ENCODE measurements at regions not wholly inside any gene's neighbourhood (a gene's known extent, or its start where the extent isn't known, plus 50 kb on each side); places are given as distances from the start of the nearest gene placed in this dataset.

DNA sequence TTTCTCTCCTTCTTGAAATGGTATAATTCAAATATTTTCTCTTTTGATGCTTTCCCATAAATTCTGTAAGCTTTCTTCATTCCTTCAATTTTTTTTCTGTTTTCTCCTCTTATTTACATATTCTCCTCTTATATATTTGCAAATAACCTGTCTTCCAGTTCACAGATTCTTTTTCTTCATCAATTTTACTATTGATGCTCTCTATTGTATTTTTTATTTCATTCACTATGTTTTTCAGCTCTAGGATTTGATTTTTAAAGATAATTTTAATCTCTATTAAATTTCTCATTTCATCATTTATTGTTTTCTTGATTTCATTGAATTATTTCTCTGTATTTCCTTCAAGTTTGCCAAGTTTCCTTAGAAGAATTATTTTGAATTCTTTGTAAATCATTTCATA lies 54.0 kb upstream of the PRPS1L1 start:
- H3K4me3 ChIP-seq (ENCODE audit: control insufficient read depth, low read depth, low read length) = no peak overlapping the region
- no peak for DNase-seq (ENCODE audit: low read depth)
- TF ChIP-seq, protein P1, sequence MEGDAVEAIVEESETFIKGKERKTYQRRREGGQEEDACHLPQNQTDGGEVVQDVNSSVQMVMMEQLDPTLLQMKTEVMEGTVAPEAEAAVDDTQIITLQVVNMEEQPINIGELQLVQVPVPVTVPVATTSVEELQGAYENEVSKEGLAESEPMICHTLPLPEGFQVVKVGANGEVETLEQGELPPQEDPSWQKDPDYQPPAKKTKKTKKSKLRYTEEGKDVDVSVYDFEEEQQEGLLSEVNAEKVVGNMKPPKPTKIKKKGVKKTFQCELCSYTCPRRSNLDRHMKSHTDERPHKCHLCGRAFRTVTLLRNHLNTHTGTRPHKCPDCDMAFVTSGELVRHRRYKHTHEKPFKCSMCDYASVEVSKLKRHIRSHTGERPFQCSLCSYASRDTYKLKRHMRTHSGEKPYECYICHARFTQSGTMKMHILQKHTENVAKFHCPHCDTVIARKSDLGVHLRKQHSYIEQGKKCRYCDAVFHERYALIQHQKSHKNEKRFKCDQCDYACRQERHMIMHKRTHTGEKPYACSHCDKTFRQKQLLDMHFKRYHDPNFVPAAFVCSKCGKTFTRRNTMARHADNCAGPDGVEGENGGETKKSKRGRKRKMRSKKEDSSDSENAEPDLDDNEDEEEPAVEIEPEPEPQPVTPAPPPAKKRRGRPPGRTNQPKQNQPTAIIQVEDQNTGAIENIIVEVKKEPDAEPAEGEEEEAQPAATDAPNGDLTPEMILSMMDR (IDR thresholded peaks at IDR 0.05; ENCODE audit: control insufficient read depth, insufficient read depth, low read depth, low read length, missing control alignments) = no peak

DNA sequence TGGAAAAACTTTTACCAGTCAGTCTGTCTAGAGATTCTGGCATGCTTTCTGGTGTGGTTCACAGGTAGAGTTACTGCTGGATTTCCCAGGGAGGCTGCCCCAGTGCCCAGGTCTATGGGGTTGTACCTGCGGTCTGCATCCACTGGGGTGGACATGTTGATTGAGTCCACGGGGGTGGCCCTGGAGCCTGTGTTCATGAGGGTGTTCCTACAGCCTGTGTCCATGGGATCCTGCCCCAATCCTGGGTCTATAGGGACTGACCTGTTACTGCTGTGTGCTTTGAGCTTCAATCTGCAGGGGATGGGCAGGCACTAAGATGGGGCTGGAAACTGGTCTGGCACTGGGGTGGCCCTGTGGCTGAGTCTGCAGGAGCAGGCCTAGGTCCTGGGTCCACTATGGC lies 54.5 kb upstream of the PRPS1L1 start:
- TF ChIP-seq, protein P1 (IDR thresholded peaks at IDR 0.05; ENCODE audit: control insufficient read depth, insufficient read depth, low read depth, low read length, missing control alignments) = no peak
- DNase-seq (ENCODE audit: low read depth) = no peak
- H3K4me3 ChIP-seq (ENCODE audit: control insufficient read depth, low read depth, low read length) = no peak overlapping the region

DNA sequence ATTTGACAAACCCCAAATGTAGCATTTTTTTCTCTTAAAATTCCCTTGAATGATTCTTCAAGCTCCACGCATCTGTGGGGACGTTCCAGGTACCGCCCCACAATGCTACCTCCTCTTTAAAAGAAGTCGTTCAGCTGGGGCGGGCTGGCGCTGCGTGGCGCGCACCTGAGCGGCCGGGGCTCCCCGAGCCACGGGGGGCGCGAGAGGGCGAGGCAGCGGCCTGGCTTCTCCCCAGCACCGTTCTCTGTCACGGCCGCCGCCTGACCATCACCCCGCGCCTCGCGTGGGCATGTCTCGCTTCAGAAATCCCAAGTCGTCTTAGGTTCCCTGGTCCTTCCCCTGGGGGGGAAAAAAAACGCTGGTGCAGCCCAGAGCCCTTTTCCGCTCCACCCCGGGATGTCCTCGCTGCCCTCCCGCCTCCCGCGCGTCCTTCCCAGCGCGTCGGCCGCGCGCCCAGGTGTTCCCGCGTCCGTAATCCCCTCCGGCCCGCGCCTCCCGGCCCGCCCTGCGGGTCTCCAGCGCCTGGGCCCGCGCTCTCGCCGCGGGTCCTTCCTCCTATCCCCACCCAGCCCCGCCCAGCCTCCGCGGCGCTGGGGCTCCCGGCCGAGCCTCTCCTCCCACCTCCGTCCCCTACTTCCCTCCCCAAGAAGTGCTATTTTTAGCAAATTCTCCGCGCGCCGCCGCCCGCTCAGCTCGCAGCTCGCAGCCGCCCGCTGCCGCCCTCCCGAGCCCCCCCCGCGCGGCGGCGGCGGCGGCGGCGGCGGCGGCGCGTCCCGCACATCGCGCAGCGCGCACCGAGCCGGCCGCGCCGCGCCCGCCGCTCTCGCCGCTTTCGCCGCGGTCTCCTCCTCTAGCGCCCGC lies 58.7 kb upstream of the PRPS1L1 start:
- TF ChIP-seq, protein P1 (IDR thresholded peaks at IDR 0.05; ENCODE audit: control insufficient read depth, insufficient read depth, low read depth, low read length, missing control alignments) = no peak
- DNase-seq (ENCODE audit: low read depth) = no peak
- H3K4me3 ChIP-seq (ENCODE audit: control insufficient read depth, low read depth, low read length) = peak overlapping the region; percentile 53

DNA sequence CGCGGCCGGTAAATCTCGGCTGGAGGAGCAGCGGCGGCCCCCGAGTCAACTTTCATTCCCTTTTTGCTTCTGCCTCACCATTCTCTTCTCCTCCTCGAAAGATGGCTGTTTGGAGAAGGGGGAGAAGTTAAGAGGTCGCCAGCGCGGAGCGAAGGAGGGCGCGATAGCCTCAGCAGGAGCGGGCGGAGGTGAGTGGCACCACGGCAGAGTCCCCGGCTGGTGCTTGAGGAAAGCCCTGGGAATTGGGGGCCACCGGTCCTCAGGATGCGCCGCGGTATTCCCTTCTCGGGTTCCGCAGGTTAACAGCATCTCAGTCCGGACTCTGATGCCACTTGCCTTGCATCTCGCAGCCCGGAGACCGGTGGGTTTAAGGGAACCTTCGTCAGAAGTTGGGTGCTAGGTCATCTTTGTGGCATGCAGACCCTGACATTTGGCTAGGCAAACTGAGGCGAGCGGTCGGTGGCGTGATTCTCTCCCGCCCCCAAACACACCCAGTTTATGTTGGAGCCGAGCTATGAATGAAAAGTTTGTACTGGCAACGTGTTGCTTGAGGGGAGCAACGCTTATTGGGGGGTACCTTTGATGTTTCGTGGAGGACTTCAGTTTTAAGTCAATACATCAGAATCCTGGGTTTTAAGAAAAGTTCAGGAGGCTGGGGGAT lies 59.5 kb upstream of the PRPS1L1 start:
- TF ChIP-seq, protein P1 (IDR thresholded peaks at IDR 0.05; ENCODE audit: control insufficient read depth, insufficient read depth, low read depth, low read length, missing control alignments) = no peak
- DNase-seq (ENCODE audit: low read depth) = no peak
- peak overlapping the region; percentile 53 for H3K4me3 ChIP-seq (ENCODE audit: control insufficient read depth, low read depth, low read length)

DNA sequence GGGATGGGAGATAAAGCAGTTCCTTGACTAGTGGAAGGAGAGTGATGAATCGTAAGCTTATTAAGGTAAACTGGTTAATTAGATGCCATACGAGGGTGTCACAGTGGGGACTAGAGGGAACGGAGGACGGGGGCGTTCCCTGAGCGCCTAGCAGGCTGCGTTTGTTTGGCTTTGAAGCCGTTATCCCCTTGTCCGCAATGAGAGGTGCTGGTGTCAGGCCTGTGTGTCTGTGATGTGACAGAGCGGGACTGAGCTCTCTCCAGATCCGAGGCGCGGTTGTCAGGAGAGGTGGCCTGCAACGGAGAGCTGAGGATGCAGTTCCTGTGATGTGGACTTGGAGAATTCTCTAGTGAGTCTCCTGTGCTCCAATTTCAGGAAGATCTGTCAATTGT lies 60.0 kb upstream of the PRPS1L1 start:
- H3K4me3 ChIP-seq (ENCODE audit: control insufficient read depth, low read depth, low read length) = no peak overlapping the region
- no peak for DNase-seq (ENCODE audit: low read depth)
- TF ChIP-seq, protein P1 (IDR thresholded peaks at IDR 0.05; ENCODE audit: control insufficient read depth, insufficient read depth, low read depth, low read length, missing control alignments) = no peak

DNA sequence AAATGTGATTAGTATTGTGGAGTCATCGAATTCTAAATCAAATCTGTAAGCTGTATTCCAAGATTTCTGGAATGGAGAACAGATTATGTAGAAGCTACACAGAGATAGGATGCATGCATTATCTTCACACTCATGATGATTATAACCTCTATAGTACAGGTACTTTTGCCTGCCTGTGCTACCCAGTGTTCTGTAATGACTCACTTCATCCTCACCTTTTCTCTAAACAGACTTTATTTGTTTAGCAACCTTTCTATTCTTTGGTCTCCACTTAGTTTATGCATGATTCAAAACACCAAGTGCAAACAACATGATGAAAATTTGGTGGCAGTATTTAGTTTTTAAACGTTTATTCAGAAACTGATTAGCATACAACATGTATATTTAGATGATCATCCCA lies 68.4 kb upstream of the PRPS1L1 start:
- H3K4me3 ChIP-seq (ENCODE audit: control insufficient read depth, low read depth, low read length) = no peak overlapping the region
- no peak for DNase-seq (ENCODE audit: low read depth)
- TF ChIP-seq, protein P1 (IDR thresholded peaks at IDR 0.05; ENCODE audit: control insufficient read depth, insufficient read depth, low read depth, low read length, missing control alignments) = no peak

Measured in AG09309 (cell line).